KG1 (cell line): ENCODE measurements at regions not wholly inside any gene's neighbourhood (a gene's known extent, or its start where the extent isn't known, plus 50 kb on each side); places are given as distances from the start of the nearest gene placed in this dataset.

Experiments used
- DNase-seq: peaks from one replicate; lab custom pipeline; 2025; lab: John Stamatoyannopoulos, UW

DNA sequence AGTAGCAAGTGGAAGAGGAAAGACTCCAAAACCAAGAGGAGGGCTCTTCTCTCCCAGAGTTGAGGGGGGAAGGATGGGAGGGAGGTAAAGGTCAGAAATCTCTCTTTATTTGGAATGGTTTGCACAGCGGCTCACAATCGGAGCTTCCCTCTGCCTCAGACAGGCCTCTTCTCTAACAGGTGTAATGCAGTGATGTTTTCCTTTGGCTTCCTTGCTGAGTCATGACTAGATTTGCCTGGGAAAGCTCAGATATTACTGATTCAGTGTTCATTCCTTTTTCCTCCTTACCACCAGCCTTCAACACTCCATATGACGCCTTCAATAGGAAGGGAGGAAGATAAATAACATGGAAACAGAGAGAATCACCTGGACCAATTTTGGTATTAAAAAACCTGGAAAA, 136.6 kb downstream of the RNF152 start:
- DNase-seq, result no peak

DNA sequence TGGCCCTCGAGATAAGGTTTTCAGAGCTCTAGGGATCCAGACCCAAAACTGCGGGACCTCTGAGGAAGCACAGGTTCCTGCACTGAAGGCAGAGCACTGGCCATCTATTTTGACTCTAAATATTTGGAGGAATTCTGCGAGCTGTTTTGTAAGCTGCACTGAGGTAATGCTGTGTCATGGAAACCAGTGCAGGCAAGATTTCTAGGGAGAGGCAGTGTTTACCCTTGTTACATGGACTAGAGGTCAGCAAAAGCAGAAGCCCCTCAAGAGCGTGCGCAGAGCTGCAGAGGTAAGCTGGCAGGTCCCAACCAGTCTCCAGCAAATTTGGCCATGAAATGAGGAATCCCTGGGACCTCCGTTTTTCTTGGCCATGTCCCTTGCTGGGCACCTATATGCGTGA, 137.3 kb downstream of the RNF152 start:
- no peak for DNase-seq

DNA sequence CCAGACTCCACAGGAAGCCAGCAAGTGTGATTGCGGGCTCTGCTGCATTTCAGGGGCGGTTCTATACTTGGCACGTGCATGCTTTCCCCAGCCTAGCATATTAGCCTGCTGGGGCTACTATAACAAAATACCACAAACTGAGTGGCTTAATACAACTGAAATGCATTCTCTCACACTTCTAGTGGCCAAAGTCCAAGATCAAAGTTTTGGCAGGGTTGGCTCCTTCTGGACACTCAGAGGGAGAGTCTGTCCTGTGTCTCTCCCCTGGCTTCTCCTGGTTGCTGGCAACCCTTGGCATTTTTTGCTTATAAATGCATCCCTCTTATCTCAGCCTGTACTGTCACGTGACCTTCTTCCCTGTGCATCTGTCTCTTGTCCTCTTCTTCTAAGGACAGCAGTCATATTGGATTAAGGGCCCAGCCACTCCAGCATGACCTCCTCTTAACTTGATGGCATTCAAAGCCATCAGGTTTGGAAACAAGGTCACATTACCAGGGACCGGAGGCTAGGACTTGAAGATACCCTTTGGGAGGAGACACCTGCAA, 138.7 kb downstream of the RNF152 start:
- no peak for DNase-seq

DNA sequence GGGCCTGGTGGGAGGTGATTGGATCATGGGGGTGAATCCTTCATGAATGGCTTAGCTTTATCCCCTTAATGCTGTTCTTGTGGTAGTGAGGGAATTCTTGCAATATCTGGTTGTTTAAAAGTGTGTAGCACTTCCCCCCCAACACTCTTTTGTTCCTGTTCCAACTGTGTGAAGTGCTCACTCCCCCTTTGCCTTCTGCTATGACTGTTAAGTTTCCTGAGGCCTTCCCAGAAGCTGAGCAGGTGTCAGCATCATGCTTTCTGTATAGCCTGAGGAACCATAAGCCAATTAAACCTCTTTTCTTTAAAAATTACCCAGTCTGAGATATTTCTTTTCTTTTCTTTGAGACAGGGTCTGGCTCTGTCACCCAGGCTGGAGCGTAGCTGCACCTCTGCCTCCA, 139.4 kb downstream of the RNF152 start:
- DNase-seq, result no peak

DNA sequence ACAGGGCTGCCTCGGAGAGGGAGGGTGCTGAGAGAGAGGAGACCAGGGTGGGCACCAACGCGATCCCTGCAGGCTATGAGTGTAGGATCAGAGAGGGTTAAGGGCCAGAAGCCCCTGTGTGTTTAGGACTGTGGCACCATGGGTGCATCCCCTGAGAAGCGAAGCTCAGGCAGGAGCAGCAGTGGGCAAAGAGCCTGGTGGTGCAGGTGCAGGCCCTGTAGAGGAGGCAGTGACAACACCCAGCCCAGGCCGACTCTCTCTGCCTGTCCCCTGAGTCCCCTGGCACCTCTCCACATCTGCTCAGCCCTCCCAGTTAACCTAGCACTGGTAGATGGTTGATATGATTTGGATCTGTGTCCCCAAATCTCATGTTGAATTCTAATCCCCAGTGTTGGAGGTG, 139.8 kb downstream of the RNF152 start:
- no peak for DNase-seq

DNA sequence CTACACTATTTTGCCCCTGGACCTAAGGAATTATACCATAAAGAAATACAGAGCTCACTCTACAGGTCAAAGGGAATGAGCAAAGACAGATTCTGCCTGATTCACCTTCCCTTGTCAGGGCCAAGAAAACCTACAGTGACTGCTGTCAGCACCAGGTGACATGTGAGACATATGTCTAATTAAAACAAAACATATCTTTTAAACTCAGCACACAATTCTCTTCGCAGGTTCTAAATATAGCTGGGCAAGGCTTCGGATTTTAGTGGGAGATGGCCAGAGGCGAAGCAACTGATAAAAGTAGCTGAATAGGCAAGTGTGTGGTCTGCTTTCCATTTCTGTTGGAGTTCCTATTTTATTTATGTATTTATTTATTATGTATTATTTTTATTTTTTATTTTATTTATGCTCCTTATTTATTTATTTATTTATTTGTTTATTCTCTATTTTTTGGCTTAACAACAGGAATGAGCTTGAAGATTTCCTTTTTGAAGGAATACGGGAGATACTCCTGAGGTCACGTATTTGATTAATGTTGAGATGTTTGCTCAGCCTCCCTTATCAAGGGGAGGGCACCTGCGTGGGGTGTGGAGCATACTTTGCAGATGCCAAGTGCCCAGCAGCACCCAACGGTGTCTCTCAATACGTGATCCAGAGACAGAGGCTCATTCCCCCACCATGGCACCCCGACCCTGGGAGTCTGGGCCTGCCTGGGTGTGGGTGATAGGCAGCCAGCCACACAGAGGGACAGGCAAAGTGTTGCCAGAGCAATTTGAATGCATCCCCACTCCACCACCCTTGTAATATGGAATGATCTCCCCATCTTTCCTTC, 141.8 kb downstream of the RNF152 start:
- DNase-seq, result no peak

DNA sequence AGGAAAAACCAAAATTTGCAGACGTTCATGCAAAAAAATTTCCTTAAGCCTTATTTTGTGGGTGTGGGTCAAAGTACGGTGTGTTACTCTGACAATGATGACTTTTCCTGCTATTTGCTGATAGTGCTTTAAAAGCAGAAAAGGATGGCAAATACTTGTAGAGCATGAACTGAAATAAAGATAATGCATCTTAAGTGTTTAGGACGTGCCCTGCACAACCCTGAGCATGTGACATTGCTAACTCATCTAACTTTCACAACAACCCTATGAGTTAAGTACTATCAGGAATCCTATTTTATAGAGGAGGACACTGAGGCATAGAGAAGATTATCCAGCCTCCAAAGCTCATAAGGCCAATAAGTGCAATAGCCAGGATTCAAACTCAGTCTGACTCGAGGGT, 143.3 kb downstream of the RNF152 start:
- DNase-seq, result no peak

DNA sequence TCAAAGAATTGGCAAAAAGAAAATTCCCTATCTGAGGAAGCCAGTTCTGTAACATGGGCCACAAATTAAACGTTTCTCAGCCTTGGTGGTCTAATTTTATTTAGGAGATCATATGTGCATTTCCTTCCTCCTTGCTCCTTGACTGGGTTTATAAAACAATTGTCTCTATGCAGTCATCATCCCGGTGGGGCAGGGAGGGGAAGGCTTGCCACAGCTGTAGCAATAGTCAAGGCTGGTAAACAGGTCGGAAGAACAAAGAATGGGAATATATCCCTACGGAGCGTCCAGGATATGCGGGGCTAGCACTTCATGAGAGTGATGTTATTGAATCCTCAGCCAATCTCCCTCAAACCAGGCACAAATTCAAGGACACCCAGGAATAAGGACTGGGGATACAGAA, 143.8 kb downstream of the RNF152 start:
- no peak for DNase-seq

DNA sequence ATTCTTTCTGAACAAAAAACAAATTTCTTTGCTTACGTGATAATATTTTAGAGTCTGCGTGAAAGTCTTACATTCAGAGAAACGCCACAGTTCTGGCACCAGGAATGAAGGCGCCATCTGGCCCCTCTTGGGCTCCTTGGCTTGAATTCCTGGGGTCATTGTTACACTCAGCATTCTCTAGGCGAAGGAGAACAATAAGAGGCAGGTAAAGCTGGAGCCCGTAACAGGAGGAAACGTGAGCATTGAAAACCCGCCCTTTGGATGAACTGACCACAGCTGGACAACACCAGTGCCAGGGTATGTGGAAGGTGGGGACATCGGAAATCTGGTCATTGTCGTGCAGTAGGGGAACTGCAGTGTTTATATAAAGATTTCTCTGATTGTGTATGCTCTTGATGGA, 144.8 kb downstream of the RNF152 start:
- no peak for DNase-seq

DNA sequence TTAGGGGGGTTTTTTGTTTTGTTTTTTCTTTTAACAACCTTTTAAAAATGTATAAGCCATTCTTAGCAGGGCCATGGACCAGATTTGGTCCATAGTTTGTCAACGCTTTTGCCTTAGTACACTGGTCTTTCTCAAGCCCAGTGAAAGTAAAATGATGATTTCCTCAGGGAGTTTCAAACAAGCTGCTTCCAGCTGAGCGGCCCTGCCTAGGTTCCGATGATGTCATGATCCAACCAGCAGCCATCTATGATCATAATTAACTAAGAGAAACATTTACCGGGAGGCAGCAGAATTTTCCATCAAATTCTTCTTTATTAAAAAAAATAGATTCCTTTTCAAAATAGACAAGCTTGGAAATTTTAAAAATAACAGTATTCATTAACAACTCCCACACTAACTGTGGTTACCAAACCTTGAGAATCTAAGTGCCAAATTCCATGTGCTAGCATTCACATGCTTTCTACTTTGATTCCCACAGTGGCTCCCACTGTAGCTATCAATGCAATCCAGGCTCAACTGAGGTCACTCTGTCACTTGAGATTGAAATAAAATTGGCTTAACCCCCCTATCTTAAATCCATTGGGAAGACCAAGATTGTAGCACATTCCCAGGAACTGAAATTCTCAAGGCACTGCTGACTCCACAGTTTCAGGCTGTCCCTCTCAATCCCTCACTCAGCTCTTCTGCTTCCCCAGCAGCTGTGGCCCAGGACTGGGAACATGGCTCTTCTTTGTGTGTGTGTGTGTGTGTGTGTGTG, 148.9 kb downstream of the RNF152 start:
- DNase-seq, result no peak

DNA sequence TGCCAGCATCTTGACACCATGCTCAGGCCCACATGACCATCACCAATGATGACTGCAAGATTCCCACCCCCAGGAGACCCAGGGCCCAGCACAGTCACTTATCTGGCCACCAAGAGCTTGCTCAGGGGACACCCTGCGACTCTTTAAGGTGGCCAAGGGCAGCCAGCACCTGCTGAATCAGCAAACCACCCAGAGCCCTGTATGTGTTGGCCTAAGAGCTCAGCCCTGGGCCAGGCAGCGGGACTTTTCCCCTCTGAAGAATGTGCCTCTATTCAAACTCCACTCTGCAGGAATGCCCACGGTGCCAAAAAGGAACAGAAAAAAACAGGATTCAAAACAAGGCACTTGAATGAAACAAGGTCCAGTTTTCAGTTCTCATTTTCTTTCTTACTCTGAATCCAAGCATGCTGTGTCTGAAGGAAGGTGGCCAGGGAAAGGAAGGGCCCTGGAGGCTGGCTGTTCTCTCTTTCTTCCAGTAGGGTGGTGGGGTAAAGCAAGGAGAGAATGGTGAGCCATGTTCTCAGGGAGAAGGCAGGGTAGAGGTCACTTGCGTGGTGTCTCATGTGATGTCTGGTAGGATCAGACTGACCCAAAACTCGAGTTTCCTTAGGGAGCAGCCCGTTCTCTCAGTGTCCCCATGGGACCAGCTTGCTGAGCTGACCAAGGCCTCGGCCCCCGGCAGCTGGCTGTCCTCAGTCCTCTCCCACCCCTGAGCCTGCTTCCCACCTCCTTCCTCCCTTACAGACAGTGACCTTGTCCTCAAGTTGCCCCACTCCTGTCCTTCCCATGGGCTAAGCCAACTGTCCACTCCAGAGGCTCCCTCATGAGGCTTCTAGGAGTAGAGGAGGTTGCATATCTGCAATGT, 150.0 kb downstream of the RNF152 start:
- no peak for DNase-seq

DNA sequence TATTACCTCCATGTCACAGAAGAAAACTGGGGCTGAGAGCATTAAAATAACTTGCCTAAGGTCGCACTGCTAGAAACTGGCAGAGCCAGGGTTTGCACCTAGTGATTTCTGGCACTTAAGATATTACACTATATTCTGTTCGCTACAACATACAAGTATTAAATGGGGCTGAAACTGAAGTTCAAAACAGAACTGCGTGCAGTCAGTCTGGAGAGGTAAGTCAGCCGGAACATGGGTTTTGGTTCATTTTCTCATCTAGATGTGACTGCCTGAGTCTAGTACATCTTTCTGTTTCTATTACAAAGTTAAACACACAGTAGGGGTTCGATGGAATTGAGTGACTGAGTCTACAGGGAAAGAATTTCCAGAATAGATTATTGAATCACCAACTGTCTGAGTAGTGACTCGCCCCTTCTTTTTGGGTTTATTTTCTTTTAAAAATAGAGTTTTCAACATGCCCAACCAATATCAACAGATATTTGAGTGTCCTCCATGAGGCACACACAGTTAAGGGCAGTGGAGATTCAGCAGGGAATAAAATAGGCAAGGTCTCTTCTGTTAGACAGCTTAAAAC, 150.8 kb downstream of the RNF152 start:
- no peak for DNase-seq

DNA sequence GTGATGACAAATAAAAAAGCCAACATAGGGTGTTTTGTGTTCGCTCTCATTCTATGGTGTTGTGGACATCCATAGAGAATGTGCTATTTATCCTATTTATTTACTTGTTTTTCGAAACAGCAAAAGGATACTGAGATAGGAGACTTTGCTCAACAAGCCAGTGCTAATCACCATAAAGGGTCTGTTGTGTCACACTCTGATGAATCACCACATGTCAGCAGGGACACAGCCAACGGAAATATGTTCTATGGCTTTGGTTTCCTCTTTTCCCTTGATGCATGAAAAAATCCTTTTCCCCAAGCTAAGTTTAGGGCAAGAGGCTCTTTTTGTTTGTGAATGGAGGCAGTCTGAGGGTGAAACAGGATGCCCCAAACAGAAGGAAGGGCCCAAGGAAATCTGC, 154.3 kb downstream of the RNF152 start:
- DNase-seq, result no peak

DNA sequence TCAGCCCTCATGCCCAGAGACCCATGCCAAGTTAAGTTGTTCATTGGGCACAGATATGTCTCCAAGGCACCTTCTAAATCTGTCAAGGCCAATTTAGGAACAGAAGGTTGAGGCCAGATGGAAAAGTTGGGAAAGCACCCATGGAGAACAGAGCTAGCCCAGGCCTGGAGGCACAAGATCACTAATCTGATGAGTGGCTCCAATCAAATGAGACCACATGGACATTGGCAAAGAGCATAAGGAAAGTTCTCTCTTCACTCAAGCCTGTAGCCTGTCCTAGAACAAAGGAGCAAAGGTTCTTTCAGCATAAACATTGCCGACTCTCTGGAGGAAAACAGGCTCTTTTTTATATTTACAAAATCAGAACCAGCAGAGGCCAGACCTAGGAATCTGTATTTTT, 154.8 kb downstream of the RNF152 start:
- DNase-seq, result no peak

DNA sequence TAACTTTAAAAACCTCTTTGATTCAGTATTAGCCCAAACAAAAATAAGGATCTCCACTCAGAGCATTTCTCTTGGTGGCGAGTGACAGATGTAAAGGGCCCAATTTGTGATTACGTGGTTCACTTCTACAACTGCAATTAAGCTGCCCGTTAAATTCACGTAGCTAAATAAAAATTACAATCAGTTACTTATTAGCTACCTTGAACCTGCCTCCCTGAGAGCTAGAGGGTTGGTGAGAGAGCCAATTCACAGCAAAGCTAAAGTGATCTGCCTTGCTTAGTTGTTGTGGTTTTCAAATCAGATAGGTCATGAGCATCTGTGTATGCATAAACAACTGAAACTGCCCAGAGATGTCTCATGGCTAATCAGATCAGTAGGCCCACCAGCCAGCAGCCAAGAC, 156.7 kb downstream of the RNF152 start:
- no peak for DNase-seq

DNA sequence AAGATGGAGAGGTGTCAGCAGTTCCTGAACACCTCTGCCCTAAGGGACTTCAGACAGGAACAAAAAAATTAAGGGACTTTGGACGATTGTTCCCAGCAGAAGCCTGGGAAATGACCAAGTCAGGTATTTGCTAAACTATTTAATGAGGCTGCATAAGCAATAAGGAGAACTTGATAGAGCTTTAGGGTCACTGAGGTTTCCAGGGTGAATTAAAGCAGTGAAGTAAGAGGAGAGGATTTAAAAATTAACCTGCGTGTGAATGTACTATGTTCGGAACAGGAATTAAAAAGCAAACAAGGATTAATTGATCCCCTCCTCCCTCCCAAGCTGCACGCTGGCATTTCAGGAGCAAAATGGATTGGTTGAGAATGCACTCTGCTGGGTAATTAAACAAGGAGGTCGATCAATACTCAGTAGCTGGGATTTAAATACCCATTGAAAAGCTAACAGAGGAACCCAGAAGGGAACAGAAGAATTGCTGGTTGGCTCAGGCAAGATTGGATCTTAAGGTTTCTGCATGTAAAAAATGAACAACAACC, 157.2 kb downstream of the RNF152 start:
- no peak for DNase-seq

DNA sequence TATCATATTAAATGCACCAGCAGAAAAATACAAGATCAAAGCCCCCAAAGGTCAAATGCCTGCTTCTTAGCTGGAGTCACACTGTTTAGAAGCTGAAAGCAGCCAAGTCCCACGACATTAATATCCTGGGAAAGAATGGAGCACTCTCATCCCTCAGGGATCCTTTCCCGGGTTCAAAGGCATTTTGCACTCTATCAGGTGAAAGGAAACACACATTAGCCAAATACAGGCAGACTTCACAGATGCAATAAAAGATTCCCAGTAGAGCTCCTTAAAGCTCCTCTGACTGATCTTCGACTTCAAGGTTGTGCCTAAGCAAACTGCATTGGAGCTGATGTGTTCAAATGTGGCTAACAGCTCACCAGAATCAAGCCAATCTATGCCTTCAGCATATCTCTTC, 158.4 kb downstream of the RNF152 start:
- DNase-seq, result no peak

DNA sequence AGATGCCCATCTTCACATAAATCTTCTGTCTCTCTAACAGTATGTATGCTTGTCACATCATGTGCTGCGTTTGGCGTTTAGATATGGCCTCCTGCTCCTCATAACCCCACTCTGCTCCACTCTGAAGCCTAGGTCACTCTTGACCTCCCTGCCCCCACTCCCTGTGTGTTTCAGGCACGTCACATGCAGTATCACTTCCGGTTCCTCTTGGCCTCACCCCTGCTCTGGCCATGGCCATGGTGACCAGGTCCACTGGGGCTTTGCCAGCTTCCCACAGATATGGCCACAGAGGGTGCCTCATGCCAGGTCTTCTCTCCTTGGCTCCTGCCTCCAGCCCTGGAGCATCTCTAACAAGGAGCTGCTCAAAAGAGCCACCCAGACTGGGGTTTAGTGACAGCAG, 160.0 kb downstream of the RNF152 start:
- no peak for DNase-seq

DNA sequence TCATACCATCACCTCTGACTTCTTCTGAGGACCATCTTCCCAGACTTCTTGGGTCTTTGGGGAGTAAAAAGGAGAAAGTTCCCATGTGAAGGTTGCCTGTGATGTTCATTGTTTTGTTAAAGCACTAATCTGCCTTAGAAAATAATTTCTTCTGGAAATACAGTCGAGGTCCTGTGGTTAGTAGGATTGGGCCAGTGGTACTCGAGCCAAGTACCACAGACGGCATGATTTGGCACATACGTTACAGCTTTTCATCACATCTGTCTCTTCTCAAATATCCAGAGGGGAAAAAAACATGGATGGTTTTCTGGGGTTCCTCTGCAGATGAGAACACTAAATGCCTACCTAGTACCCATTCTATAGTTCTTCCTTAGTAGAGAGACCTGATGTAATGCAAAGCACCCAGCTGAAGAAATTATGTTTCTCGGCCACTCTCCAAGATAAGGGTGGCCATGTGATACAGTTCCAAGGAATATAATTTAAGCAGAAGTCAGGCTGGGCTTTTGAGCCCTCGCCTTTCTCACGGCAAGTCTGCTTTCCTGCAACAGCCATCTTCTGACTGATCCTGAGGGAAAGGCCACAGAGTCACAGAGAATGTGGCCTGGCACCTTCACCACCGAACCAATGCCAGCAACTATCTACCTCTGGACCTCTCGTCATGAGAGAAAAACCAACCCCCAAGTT, 161.0 kb downstream of the RNF152 start:
- DNase-seq, result no peak

DNA sequence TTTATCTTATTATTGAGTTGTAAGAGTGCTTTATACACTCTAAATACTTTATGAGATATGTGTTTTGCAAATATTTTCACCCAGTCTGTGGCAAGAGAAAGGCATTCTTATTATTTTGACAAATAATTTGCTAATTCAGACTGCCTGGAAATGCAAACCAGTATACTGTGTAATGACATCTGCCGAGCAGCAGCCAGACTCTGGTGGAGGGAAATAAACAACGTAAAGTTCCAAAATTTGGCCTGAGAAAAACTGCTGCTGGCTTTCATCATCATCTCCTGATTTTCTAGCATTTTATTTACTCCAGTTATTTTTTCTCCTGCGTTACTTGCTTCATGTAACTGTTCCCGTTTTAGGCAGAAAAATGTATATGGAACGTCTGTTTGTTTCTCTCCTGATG, 161.6 kb downstream of the RNF152 start:
- DNase-seq, result no peak

DNA sequence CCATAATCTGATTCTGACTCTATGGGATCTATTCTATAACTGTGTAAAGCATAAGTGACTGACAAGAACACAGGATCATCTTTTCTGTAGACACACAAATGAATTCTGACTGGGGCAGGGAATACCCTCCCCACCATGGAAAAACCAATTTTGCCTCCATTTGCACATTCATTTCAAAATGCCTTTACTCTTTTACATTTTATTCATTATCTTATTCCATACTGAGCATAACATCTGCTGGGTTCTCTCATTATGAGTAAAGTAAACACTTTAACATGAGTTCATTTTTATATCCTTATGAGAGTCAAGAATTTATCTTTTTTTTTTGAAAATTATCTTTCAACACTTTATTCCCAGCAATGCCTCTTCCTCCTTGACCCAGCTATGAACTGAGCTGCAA, 163.5 kb downstream of the RNF152 start:
- DNase-seq, result no peak
